CD4-positive, alpha-beta T cell treated with Interleukin-15 for 4 hours (primary cell): ENCODE measurements at regions not wholly inside any gene's neighbourhood (a gene's known extent, or its start where the extent isn't known, plus 50 kb on each side); places are given as distances from the start of the nearest gene placed in this dataset.

Source experiments
- DNase-seq: peaks from one replicate; pipeline ENCODE4 v3.0.0-alpha.2; 2020; ENCODE audit warnings: low spot score

- DNase-seq = no peak
Observed at GRCh38 chr1:82215056-82215852, 414.5 kb downstream of the ADGRL2 start.

GRCh38 chr1:82214606-82215005 is 413.9 kb downstream of the ADGRL2 start:
- DNase-seq = no peak

GRCh38 chr1:82197606-82198005 is 396.9 kb downstream of the ADGRL2 start:
- DNase-seq = no peak

GRCh38 chr1:82195245-82195644 is 394.5 kb downstream of the ADGRL2 start:
- DNase-seq = no peak

GRCh38 chr1:82185084-82185483 is 384.4 kb downstream of the ADGRL2 start:
- no peak for DNase-seq

- DNase-seq = no peak
Observed at GRCh38 chr1:82181846-82182245, 381.1 kb downstream of the ADGRL2 start.

GRCh38 chr1:82179131-82179530 is 378.4 kb downstream of the ADGRL2 start:
- no peak for DNase-seq

GRCh38 chr1:82177192-82177591 is 376.5 kb downstream of the ADGRL2 start:
- DNase-seq = no peak

GRCh38 chr1:82171955-82172354 is 371.2 kb downstream of the ADGRL2 start:
- DNase-seq = no peak

GRCh38 chr1:82168482-82168881 is 367.7 kb downstream of the ADGRL2 start:
- DNase-seq = no peak

- no peak for DNase-seq
Observed at GRCh38 chr1:82165304-82165703, 364.6 kb downstream of the ADGRL2 start.

GRCh38 chr1:82162486-82163420 is 362.0 kb downstream of the ADGRL2 start:
- DNase-seq = no peak

GRCh38 chr1:82161700-82162141 is 361.0 kb downstream of the ADGRL2 start:
- no peak for DNase-seq

GRCh38 chr1:82160903-82161302 is 360.2 kb downstream of the ADGRL2 start:
- DNase-seq = no peak

- no peak for DNase-seq
Observed at GRCh38 chr1:82160036-82160435, 359.3 kb downstream of the ADGRL2 start.

GRCh38 chr1:82158981-82159380 is 358.2 kb downstream of the ADGRL2 start:
- DNase-seq = no peak

GRCh38 chr1:82154219-82154970 is 353.7 kb downstream of the ADGRL2 start:
- DNase-seq = no peak

- DNase-seq = no peak
Observed at GRCh38 chr1:82153752-82154151, 353.0 kb downstream of the ADGRL2 start.

GRCh38 chr1:82153272-82153629 is 352.5 kb downstream of the ADGRL2 start:
- DNase-seq = no peak

GRCh38 chr1:82152356-82153271 is 351.9 kb downstream of the ADGRL2 start:
- no peak for DNase-seq

GRCh38 chr1:82145656-82146055 is 344.9 kb downstream of the ADGRL2 start:
- DNase-seq = no peak
